ENCODE measurements at regions not wholly inside any gene's neighbourhood (a gene's known extent, or its start where the extent isn't known, plus 50 kb on each side); places are given as distances from the start of the nearest gene placed in this dataset.

DNA sequence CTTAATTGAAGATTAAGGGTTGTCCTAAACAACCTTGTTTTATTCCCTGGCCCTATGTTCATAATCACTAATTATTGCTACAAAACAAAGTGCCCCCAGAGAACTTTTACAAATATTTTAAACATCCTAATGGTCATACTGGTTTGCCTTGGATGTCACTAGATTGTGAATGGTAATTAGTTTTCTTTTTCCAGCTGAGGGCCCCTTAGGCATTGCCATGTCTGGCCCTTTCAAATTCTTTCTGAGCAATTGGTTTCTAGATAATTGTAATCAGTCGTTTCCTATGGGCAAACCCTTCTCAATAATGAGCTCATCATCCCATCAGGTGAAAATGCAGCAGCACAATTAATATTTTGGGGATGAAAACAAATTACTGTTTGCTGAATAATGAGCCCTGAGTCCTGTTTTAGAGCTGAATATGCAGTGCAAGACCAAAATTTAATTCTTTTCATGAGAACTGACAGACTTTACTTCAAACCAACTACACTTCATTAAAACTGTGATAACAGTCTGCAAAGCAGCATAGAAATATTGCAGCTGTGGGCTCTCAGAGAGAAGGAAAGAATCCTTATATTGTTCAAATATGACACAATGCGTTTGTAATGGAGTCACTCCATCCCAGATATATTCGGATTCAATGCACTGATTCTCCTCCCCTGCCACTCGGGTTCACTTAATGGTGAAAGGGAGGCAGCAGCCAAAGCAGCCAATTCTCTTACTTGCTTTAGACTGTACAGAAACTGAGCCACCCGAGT lies 67.7 kb upstream of the ARHGAP5 start:
- H3K27me3 ChIP-seq (ENCODE audit: control insufficient read depth in 1 of 2, insufficient read depth in 2 of 2, low read length in 2 of 2), result no peaks in the 10 kb centered on the region
- H3K4me1 Mint-ChIP-seq (ENCODE audit: low read depth), result no peaks in the 10 kb centered on the region
- H3K4me3 Mint-ChIP-seq, result no peak overlapping the region
- no peaks in the 10 kb centered on the region for H3K36me3 Mint-ChIP-seq (ENCODE audit: low read depth)
- H3K36me3 ChIP-seq (ENCODE audit: insufficient read depth, low read length), result no peaks in the 10 kb centered on the region
- DNase-seq, result no peak
- H3K9me3 ChIP-seq (ENCODE audit: control insufficient read depth in 1 of 2, insufficient read depth in 1 of 2, low read length in 2 of 2), result no peaks in the 10 kb centered on the region
- H3K27ac ChIP-seq (ENCODE audit: low read depth in 1 of 2, low read length in 2 of 2), result no peak overlapping the region
- intact Hi-C loops (cut with DNase I, micrococcal nuclease), result no loop called here
- POLR2A ChIA-PET, result no interaction called here
- TF ChIP-seq, protein P1, sequence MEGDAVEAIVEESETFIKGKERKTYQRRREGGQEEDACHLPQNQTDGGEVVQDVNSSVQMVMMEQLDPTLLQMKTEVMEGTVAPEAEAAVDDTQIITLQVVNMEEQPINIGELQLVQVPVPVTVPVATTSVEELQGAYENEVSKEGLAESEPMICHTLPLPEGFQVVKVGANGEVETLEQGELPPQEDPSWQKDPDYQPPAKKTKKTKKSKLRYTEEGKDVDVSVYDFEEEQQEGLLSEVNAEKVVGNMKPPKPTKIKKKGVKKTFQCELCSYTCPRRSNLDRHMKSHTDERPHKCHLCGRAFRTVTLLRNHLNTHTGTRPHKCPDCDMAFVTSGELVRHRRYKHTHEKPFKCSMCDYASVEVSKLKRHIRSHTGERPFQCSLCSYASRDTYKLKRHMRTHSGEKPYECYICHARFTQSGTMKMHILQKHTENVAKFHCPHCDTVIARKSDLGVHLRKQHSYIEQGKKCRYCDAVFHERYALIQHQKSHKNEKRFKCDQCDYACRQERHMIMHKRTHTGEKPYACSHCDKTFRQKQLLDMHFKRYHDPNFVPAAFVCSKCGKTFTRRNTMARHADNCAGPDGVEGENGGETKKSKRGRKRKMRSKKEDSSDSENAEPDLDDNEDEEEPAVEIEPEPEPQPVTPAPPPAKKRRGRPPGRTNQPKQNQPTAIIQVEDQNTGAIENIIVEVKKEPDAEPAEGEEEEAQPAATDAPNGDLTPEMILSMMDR (IDR thresholded peaks at IDR 0.05), result no peak
- H3K27me3 Mint-ChIP-seq, result peaks cover 11% of the 10 kb centered on the region
- no peak for ATAC-seq (ENCODE audit: poor library complexity)
- no peak overlapping the region for H3K27ac Mint-ChIP-seq
- no peak overlapping the region for H3K4me3 ChIP-seq (ENCODE audit: low read length)
- H3K9me3 Mint-ChIP-seq, result no peaks in the 10 kb centered on the region
- CTCF ChIA-PET, result no interaction called here
- no peaks in the 10 kb centered on the region for H3K4me1 ChIP-seq (ENCODE audit: insufficient read depth, low read length)

DNA sequence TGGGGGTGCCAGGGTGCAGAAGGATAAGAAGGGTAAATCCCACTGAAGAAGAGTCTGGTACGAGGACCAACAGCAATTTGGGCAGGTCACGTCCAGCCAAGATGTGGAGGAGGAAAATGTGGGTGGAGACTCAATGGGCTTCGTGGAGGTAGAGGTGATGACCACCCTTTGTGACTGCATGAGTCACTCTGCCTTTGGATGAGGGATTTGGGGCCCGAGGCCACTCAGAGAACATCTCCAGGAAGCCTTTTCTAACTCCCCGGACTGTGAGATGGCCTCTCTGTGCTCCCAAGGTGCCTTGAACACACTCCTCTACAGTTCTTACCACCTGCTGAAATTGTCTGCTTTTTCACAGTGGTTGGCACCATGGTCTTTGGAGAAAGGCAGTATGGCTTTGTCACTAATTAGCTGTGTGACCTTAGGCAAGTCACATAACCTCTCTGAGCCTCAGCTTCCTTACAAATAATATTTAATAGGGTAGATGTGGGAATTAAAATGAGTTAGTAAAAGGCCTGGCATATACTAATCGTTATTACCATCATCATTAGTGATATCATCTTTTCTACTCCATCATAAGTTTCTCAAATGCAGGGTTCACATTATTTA lies 67.0 kb upstream of the ARHGAP5 start:
- Mint-ChIP-seq H3K4me3 (no peak overlapping the region), H3K27me3 (peaks cover 5% of the 10 kb centered on the region), H3K4me1 (ENCODE audit: low read depth) (no peaks in the 10 kb centered on the region), H3K36me3 (ENCODE audit: low read depth) (no peaks in the 10 kb centered on the region), H3K9me3 (no peaks in the 10 kb centered on the region), H3K27ac (no peak overlapping the region)
- Histone ChIP-seq H3K27me3 (ENCODE audit: control insufficient read depth in 1 of 2, insufficient read depth in 2 of 2, low read length in 2 of 2) (no peaks in the 10 kb centered on the region), H3K4me1 (ENCODE audit: insufficient read depth, low read length) (no peaks in the 10 kb centered on the region), H3K27ac (ENCODE audit: low read depth in 1 of 2, low read length in 2 of 2) (no peak overlapping the region), H3K36me3 (ENCODE audit: insufficient read depth, low read length) (no peaks in the 10 kb centered on the region), H3K9me3 (ENCODE audit: control insufficient read depth in 1 of 2, insufficient read depth in 1 of 2, low read length in 2 of 2) (no peaks in the 10 kb centered on the region), H3K4me3 (ENCODE audit: low read length) (no peak overlapping the region)
- TF ChIP-seq, protein P1 (IDR thresholded peaks at IDR 0.05), result no peak
- ChIA-PET POLR2A (no interaction called here), CTCF (no interaction called here)
- intact Hi-C loops (cut with DNase I, micrococcal nuclease), result no loop called here
- DNase-seq, result no peak
- ATAC-seq (ENCODE audit: poor library complexity), result no peak

DNA sequence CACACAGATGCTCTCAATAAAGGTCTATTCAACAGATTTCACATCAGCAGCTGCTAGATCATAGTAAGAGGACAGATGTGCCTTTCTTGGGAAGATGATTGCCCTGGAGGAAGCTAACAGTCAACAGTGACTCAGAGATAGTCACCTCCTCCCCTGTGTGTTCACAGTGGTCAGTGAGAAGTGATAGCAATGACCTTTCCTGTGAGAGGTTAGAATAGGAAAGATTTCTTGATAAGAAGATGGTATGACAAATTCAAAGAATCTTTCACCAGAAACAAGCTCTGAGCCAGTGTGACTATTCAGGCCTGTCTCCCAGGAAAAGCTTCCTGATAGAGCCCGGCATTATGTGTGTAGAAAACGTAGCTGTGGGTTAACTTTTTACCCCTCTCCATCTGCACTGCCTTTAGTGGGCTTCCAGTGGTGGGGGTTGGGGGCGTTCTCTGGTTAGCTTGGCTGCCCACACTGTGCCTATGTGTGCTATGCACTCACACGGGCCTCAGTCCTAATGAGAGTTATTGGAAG lies 66.4 kb upstream of the ARHGAP5 start:
- intact Hi-C loops (cut with DNase I, micrococcal nuclease), result no loop called here
- POLR2A ChIA-PET, result no interaction called here
- TF ChIP-seq, protein P1 (IDR thresholded peaks at IDR 0.05), result no peak
- H3K9me3 ChIP-seq (ENCODE audit: control insufficient read depth in 1 of 2, insufficient read depth in 1 of 2, low read length in 2 of 2), result no peaks in the 10 kb centered on the region
- no peaks in the 10 kb centered on the region for H3K4me1 Mint-ChIP-seq (ENCODE audit: low read depth)
- no peaks in the 10 kb centered on the region for H3K36me3 Mint-ChIP-seq (ENCODE audit: low read depth)
- H3K36me3 ChIP-seq (ENCODE audit: insufficient read depth, low read length), result no peaks in the 10 kb centered on the region
- no peaks in the 10 kb centered on the region for H3K27me3 ChIP-seq (ENCODE audit: control insufficient read depth in 1 of 2, insufficient read depth in 2 of 2, low read length in 2 of 2)
- no peak overlapping the region for H3K4me3 ChIP-seq (ENCODE audit: low read length)
- H3K27me3 Mint-ChIP-seq, result peaks cover 5% of the 10 kb centered on the region
- H3K4me1 ChIP-seq (ENCODE audit: insufficient read depth, low read length), result no peaks in the 10 kb centered on the region
- H3K4me3 Mint-ChIP-seq, result no peak overlapping the region
- DNase-seq (no peak), ATAC-seq (ENCODE audit: poor library complexity) (no peak)
- H3K9me3 Mint-ChIP-seq, result no peaks in the 10 kb centered on the region
- H3K27ac ChIP-seq (ENCODE audit: low read depth in 1 of 2, low read length in 2 of 2), result no peak overlapping the region
- CTCF ChIA-PET, result no interaction called here
- no peak overlapping the region for H3K27ac Mint-ChIP-seq

Data from CD4-positive, alpha-beta T cell (primary cell).